Osteoblast (primary cell): ENCODE measurements at regions not wholly inside any gene's neighbourhood (a gene's known extent, or its start where the extent isn't known, plus 50 kb on each side); places are given as distances from the start of the nearest gene placed in this dataset.

Experiments
- DNase-seq: peaks from one replicate; pipeline ENCODE4 v3.0.0; 2011; ENCODE audit warnings: low spot score, mixed read lengths; ENCODE audit not compliant: insufficient read length; ENCODE audit errors: missing footprints
- H2AFZ ChIP-seq: 2 replicates; pipeline ENCODE4 v1.6.0; 2011; ENCODE audit warnings: mild to moderate bottlenecking, low read length
- H3K27ac ChIP-seq: 2 replicates; pipeline ENCODE4 v1.5.1; 2011; ENCODE audit warnings: mild to moderate bottlenecking, low read depth, low read length, moderate library complexity
- H3K27me3 ChIP-seq: 2 replicates; pipeline ENCODE4 v1.6.0; 2012; ENCODE audit warnings: mild to moderate bottlenecking, control low read depth, inconsistent platforms, low read length, moderate library complexity; ENCODE audit not compliant: insufficient read depth
- H3K36me3 ChIP-seq: 2 replicates; pipeline ENCODE4 v1.5.1; 2011; ENCODE audit warnings: mild to moderate bottlenecking, low read length, control low read depth, moderate library complexity; ENCODE audit not compliant: insufficient read depth
- H3K4me1 ChIP-seq: 2 replicates; pipeline ENCODE4 v1.5.1; 2011; ENCODE audit warnings: mild to moderate bottlenecking, low read length, control low read depth, moderate library complexity; ENCODE audit not compliant: insufficient read depth
- H3K4me2 ChIP-seq: 2 replicates; pipeline ENCODE4 v1.6.0; 2011; ENCODE audit warnings: mild to moderate bottlenecking, low read length; ENCODE audit not compliant: insufficient read depth
- H3K4me3 ChIP-seq: fragments of 200-600 bp; sonication (generic); 3 replicates; pipeline ENCODE4 v1.5.1; 2012; ENCODE audit warnings: mild to moderate bottlenecking, low read length, inconsistent platforms; ENCODE audit not compliant: insufficient read depth
- H3K79me2 ChIP-seq: 2 replicates; pipeline ENCODE4 v1.6.0; 2012; ENCODE audit warnings: mild to moderate bottlenecking, low read length, control low read depth, inconsistent platforms; ENCODE audit not compliant: insufficient read depth
- H3K9me3 ChIP-seq: 2 replicates; pipeline ENCODE4 v1.5.1; 2011; ENCODE audit warnings: low read depth, low read length, control low read depth
- H4K20me1 ChIP-seq: 2 replicates; pipeline ENCODE4 v1.6.0; 2012; ENCODE audit warnings: mild to moderate bottlenecking, low read length, control low read depth; ENCODE audit not compliant: insufficient read depth
- CTCF ChIP-seq: IDR thresholded peaks from 2 replicates; pipeline ENCODE4 v1.5.1; 2011; ENCODE audit warnings: mild to moderate bottlenecking, low read depth, low read length, moderate library complexity; ENCODE audit errors: extremely low read depth

- no peaks in the 10 kb centered on the region for H3K9me3 ChIP-seq
- no peak overlapping the region for H3K4me2 ChIP-seq
- TF ChIP-seq CTCF, result no peak
- H3K79me2 ChIP-seq, result no peaks in the 10 kb centered on the region
- H3K27me3 ChIP-seq, result no peaks in the 10 kb centered on the region
- H2AFZ ChIP-seq, result no peak overlapping the region
- no peaks in the 10 kb centered on the region for H3K4me1 ChIP-seq
- DNase-seq, result no peak
- no peak overlapping the region for H3K27ac ChIP-seq
- H3K4me3 ChIP-seq, result no peak overlapping the region
- H4K20me1 ChIP-seq, result no peaks in the 10 kb centered on the region
- H3K36me3 ChIP-seq, result no peaks in the 10 kb centered on the region
These were observed 166.7 kb upstream of the ZEB2 start for GRCh38 chr2:144686518-144687215.

- H3K4me3 ChIP-seq, result no peak overlapping the region
- no peak for DNase-seq
- H3K36me3 ChIP-seq, result no peaks in the 10 kb centered on the region
- no peaks in the 10 kb centered on the region for H3K27me3 ChIP-seq
- no peaks in the 10 kb centered on the region for H4K20me1 ChIP-seq
- H3K4me1 ChIP-seq, result no peaks in the 10 kb centered on the region
- H2AFZ ChIP-seq, result no peak overlapping the region
- H3K9me3 ChIP-seq, result no peaks in the 10 kb centered on the region
- no peak overlapping the region for H3K4me2 ChIP-seq
- H3K27ac ChIP-seq, result no peak overlapping the region
- TF ChIP-seq CTCF, result no peak
- no peaks in the 10 kb centered on the region for H3K79me2 ChIP-seq
These were observed 164.0 kb upstream of the ZEB2 start for GRCh38 chr2:144683966-144684365.

GRCh38 chr2:144683107-144683753 lies 163.3 kb upstream of the ZEB2 start:
- H3K27ac ChIP-seq, result no peak overlapping the region
- H3K27me3 ChIP-seq, result no peaks in the 10 kb centered on the region
- TF ChIP-seq CTCF, result no peak
- no peak overlapping the region for H3K4me2 ChIP-seq
- H4K20me1 ChIP-seq, result no peaks in the 10 kb centered on the region
- H3K4me3 ChIP-seq, result no peak overlapping the region
- no peaks in the 10 kb centered on the region for H3K36me3 ChIP-seq
- no peak for DNase-seq
- no peaks in the 10 kb centered on the region for H3K79me2 ChIP-seq
- no peaks in the 10 kb centered on the region for H3K4me1 ChIP-seq
- no peaks in the 10 kb centered on the region for H3K9me3 ChIP-seq
- no peak overlapping the region for H2AFZ ChIP-seq

- H3K4me3 ChIP-seq, result no peak overlapping the region
- H3K79me2 ChIP-seq, result no peaks in the 10 kb centered on the region
- H3K27ac ChIP-seq, result no peak overlapping the region
- DNase-seq, result no peak
- no peaks in the 10 kb centered on the region for H3K27me3 ChIP-seq
- H3K36me3 ChIP-seq, result no peaks in the 10 kb centered on the region
- H3K4me1 ChIP-seq, result no peaks in the 10 kb centered on the region
- TF ChIP-seq CTCF, result no peak
- no peaks in the 10 kb centered on the region for H3K9me3 ChIP-seq
- no peak overlapping the region for H3K4me2 ChIP-seq
- H2AFZ ChIP-seq, result no peak overlapping the region
- no peaks in the 10 kb centered on the region for H4K20me1 ChIP-seq
These were observed 162.3 kb upstream of the ZEB2 start for GRCh38 chr2:144682248-144682647.
